ENCODE measurements at regions not wholly inside any gene's neighbourhood (a gene's known extent, or its start where the extent isn't known, plus 50 kb on each side); places are given as distances from the start of the nearest gene placed in this dataset.

DNA sequence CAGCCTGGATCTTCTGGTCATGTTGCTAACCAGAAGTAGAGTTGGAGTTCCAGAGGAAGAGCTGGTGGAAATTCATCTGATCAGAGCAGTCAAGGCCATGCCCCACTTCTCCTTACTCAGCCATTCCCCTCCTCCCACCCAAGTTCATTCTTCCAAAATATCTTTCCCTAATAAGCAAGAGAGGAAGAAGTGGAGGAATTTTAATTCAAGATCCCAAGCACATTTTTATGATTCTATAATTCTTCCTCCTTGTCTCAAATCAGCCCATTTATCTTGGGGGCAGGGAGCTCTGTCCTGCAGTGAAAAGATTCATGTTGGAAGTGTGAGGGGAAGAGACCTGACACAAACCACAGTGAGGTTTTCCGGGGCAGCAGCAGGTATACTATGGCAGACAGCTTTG lies 85.0 kb upstream of the GALNT15 start:
- CTCF ChIA-PET = no interaction called here
- no peak overlapping the region for H3K27ac ChIP-seq (ENCODE audit: control insufficient read depth, insufficient read depth)
- H3K4me2 ChIP-seq (ENCODE audit: control insufficient read depth, insufficient read depth) = no peak overlapping the region
- H3K9ac ChIP-seq (ENCODE audit: control insufficient read depth, insufficient read depth, low read length) = no peak overlapping the region
- no TSS peak for BruUV-seq (replicated peaks)
- no peak overlapping the region for H3K4me3 ChIP-seq
- no peaks in the 10 kb centered on the region for H4K20me1 ChIP-seq (ENCODE audit: control insufficient read depth, insufficient read depth)
- POLR2A ChIA-PET = no interaction called here
- 44% methylated on average over 1 of the region's 1 CpG for WGBS (ENCODE audit: insufficient coverage, insufficient replicate concordance, low lambda C conversion rate, missing lambda C conversion rate)
- intact Hi-C loops (cut with micrococcal nuclease; ENCODE audit: unreplicated experiment) (no loop called here), in situ Hi-C loops (cut with MboI) (no loop called here)
- FAIRE-seq (no peak), ATAC-seq (no peak), DNase-seq (ENCODE audit: low read depth, low spot score) (no peak)
- H3K27me3 ChIP-seq (replicated peaks in 1 of 2; ENCODE audit: control insufficient read depth in 2 of 2, insufficient read depth in 2 of 2, low read length in 1 of 2) = 0 out of 4 replicates have a peak, but pooled peaks cover 0 to 3% of the 10 kb centered on the region in 2 experiments
- H3K79me2 ChIP-seq (ENCODE audit: control insufficient read depth, insufficient read depth, low read length) = no peaks in the 10 kb centered on the region
- H3K36me3 ChIP-seq (ENCODE audit: control insufficient read depth in 2 of 2, insufficient read depth in 2 of 2, low read length in 1 of 2) = no peaks in the 10 kb centered on the region
- SMC1A ChIA-PET (ENCODE audit: uncharacterized antibody, unreplicated experiment) = no interaction called here
- H3K4me1 ChIP-seq (ENCODE audit: control insufficient read depth, insufficient read depth, low read length) = no peaks in the 10 kb centered on the region
- H2AFZ ChIP-seq (ENCODE audit: control insufficient read depth, low read depth, low read length) = no peak overlapping the region
- RAD21 ChIA-PET (ENCODE audit: unreplicated experiment) = no interaction called here
- H3K9me3 ChIP-seq (replicated peaks; ENCODE audit: control insufficient read depth, insufficient read depth, low read length) = no peaks in the 10 kb centered on the region
- TF ChIP-seq SREBF2 (IDR thresholded peaks at IDR 0.05; ENCODE audit: low read length) (no peak), SPI1 (IDR thresholded peaks at IDR 0.05; ENCODE audit: borderline replicate concordance, insufficient read depth, low read depth, low read length) (no peak), NRF1 (conservative IDR thresholded peaks at IDR 0.05; ENCODE audit: low read depth, low read length) (no peak), RAD51 (IDR thresholded peaks at IDR 0.05) (no peak), SMAD5 (IDR thresholded peaks at IDR 0.05; ENCODE audit: low read depth) (no peak), ATF7 (IDR thresholded peaks at IDR 0.05; ENCODE audit: low read depth) (no peak), GATAD2B (conservative IDR thresholded peaks at IDR 0.05; ENCODE audit: low read depth) (no peak), ETV6 (conservative IDR thresholded peaks at IDR 0.05 in 1 of 2, IDR thresholded peaks at IDR 0.05 in 1 of 2; ENCODE audit: borderline replicate concordance in 1 of 2, low read depth in 1 of 2) (no peak), NR2C2 (IDR thresholded peaks at IDR 0.05; ENCODE audit: borderline replicate concordance, control insufficient read depth, insufficient read length, low read depth) (no peak)
- TF ChIP-seq, protein P1, sequence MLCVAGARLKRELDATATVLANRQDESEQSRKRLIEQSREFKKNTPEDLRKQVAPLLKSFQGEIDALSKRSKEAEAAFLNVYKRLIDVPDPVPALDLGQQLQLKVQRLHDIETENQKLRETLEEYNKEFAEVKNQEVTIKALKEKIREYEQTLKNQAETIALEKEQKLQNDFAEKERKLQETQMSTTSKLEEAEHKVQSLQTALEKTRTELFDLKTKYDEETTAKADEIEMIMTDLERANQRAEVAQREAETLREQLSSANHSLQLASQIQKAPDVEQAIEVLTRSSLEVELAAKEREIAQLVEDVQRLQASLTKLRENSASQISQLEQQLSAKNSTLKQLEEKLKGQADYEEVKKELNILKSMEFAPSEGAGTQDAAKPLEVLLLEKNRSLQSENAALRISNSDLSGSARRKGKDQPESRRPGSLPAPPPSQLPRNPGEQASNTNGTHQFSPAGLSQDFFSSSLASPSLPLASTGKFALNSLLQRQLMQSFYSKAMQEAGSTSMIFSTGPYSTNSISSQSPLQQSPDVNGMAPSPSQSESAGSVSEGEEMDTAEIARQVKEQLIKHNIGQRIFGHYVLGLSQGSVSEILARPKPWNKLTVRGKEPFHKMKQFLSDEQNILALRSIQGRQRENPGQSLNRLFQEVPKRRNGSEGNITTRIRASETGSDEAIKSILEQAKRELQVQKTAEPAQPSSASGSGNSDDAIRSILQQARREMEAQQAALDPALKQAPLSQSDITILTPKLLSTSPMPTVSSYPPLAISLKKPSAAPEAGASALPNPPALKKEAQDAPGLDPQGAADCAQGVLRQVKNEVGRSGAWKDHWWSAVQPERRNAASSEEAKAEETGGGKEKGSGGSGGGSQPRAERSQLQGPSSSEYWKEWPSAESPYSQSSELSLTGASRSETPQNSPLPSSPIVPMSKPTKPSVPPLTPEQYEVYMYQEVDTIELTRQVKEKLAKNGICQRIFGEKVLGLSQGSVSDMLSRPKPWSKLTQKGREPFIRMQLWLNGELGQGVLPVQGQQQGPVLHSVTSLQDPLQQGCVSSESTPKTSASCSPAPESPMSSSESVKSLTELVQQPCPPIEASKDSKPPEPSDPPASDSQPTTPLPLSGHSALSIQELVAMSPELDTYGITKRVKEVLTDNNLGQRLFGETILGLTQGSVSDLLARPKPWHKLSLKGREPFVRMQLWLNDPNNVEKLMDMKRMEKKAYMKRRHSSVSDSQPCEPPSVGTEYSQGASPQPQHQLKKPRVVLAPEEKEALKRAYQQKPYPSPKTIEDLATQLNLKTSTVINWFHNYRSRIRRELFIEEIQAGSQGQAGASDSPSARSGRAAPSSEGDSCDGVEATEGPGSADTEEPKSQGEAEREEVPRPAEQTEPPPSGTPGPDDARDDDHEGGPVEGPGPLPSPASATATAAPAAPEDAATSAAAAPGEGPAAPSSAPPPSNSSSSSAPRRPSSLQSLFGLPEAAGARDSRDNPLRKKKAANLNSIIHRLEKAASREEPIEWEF (IDR thresholded peaks at IDR 0.05; ENCODE audit: insufficient replicate concordance, low read depth, low read length) = no peak
- TF ChIP-seq, protein P2, sequence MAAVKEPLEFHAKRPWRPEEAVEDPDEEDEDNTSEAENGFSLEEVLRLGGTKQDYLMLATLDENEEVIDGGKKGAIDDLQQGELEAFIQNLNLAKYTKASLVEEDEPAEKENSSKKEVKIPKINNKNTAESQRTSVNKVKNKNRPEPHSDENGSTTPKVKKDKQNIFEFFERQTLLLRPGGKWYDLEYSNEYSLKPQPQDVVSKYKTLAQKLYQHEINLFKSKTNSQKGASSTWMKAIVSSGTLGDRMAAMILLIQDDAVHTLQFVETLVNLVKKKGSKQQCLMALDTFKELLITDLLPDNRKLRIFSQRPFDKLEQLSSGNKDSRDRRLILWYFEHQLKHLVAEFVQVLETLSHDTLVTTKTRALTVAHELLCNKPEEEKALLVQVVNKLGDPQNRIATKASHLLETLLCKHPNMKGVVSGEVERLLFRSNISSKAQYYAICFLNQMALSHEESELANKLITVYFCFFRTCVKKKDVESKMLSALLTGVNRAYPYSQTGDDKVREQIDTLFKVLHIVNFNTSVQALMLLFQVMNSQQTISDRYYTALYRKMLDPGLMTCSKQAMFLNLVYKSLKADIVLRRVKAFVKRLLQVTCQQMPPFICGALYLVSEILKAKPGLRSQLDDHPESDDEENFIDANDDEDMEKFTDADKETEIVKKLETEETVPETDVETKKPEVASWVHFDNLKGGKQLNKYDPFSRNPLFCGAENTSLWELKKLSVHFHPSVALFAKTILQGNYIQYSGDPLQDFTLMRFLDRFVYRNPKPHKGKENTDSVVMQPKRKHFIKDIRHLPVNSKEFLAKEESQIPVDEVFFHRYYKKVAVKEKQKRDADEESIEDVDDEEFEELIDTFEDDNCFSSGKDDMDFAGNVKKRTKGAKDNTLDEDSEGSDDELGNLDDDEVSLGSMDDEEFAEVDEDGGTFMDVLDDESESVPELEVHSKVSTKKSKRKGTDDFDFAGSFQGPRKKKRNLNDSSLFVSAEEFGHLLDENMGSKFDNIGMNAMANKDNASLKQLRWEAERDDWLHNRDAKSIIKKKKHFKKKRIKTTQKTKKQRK (IDR thresholded peaks at IDR 0.05; ENCODE audit: low read depth, low read length) = no peak
- TF ChIP-seq, protein P3, sequence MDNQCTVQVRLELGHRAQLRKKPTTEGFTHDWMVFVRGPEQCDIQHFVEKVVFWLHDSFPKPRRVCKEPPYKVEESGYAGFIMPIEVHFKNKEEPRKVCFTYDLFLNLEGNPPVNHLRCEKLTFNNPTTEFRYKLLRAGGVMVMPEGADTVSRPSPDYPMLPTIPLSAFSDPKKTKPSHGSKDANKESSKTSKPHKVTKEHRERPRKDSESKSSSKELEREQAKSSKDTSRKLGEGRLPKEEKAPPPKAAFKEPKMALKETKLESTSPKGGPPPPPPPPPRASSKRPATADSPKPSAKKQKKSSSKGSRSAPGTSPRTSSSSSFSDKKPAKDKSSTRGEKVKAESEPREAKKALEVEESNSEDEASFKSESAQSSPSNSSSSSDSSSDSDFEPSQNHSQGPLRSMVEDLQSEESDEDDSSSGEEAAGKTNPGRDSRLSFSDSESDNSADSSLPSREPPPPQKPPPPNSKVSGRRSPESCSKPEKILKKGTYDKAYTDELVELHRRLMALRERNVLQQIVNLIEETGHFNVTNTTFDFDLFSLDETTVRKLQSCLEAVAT (IDR thresholded peaks at IDR 0.05) = no peak
- TF ChIP-seq, protein P4, sequence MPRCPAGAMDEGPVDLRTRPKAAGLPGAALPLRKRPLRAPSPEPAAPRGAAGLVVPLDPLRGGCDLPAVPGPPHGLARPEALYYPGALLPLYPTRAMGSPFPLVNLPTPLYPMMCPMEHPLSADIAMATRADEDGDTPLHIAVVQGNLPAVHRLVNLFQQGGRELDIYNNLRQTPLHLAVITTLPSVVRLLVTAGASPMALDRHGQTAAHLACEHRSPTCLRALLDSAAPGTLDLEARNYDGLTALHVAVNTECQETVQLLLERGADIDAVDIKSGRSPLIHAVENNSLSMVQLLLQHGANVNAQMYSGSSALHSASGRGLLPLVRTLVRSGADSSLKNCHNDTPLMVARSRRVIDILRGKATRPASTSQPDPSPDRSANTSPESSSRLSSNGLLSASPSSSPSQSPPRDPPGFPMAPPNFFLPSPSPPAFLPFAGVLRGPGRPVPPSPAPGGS (IDR thresholded peaks at IDR 0.05; ENCODE audit: borderline replicate concordance, insufficient read depth, low read depth, low read length, poor library complexity, severe bottlenecking) = no peak

All from GM12878 (cell line).